Stimulated activated CD4-positive, alpha-beta T cell treated with anti-CD3 and anti-CD28 coated beads, Interleukin-1b, Interleukin-23, amount 100 ng/mL, for 48 hours (primary cell): ENCODE measurements at regions not wholly inside any gene's neighbourhood (a gene's known extent, or its start where the extent isn't known, plus 50 kb on each side); places are given as distances from the start of the nearest gene placed in this dataset.

Experiments used
- DNase-seq: peaks from one replicate; pipeline ENCODE4 v3.0.0-alpha.2; 2020

DNA sequence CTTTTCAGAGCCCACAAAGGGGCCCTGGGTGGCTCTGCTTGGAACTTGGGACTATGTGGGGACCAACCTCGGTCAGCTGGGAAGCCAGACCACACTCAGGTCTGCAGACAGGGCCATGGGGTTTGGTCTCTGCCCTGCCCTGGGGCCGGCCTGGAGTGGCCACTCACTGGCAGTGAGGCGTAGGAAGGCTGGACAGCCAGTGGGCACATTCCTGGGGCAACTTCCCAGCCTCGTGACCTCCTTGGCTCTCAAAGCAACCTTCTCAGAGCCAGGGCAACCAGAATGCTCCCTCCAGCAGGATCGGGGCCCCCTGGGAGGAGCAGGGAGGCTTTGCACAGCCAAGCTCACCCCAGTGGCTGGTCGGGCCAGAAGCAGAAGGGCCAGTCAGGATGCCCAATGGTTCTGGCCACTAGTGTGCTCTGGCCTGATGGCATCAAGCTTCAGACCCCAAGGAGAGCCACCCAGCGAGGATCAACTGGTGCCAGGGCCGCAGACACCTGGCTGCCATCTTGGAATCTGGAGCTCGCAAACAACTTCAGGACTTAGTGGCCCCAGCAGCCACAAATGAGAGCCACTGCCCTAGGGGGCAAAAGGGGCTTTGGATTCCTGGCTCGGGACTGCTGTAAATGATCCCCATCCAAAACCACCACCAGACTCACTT is 87.1 kb downstream of the MYEOV start:
- no peak for DNase-seq

DNA sequence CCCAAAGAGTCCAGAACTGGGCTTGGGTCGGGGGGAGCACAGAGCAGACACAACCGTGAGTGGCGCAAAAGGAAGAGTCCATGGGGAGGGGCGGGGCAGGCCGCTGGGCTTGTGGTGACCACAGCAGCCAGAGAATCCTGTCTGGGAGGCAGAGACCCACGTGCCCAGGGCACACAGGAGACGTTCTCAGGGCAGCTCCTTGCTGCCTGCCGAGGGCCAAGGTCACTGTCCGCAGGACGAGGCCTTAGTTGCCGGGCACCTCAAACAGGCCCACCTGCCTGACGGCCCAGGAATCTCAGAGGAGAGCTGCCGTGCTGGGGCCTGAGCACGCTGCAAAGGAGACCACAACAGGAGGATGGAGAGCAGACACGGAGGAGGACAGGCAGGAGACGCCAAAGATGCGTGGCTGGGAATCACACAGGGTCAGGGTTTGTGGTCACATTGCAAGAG is 87.8 kb downstream of the MYEOV start:
- no peak for DNase-seq

DNA sequence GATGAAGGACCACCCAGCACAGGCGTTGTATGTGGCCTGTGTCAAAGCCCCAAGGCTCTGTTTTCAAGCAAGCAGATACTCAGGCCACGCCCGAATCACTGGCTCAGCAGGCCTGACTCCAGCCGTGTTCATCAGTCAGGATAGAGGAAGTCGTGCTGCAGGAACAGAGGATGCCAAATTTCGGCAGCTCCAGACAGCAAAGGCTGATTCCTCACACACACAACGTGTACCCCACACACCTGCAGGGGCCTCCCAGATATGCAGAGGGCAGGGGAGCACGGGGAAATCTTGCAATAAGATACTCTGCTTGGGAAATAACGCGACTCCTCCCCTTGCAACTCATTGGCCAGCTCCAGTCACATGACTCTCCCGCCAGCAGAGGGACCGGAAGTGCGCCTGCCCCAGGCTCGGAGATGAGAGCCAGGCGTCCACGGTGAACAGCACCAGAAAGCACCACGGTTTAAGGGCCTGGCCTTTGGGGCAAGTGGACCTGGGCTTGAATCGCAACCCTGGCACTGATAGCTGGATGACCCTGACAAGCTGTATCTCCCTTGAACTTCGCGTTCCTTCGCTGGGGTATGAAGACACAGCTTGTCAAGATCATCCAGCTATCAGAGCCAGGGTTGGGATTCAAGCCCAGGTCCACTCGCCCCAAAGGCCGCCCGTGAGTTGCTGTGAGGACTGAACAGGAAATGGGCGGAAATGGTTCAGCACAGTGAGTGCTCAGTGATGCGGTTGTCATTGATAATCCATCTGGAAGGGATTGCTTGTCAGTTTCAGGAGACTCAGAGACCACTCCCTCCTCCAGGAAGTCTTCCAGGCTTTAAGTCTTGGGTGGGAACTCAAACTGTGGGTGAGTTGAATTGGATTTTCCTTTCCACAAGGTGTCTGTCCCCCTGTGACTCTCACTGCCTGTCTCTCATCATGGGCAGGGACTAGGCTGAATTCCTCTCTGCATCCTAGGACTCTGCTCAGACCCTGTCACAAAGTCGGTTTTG is 88.5 kb downstream of the MYEOV start:
- no peak for DNase-seq

DNA sequence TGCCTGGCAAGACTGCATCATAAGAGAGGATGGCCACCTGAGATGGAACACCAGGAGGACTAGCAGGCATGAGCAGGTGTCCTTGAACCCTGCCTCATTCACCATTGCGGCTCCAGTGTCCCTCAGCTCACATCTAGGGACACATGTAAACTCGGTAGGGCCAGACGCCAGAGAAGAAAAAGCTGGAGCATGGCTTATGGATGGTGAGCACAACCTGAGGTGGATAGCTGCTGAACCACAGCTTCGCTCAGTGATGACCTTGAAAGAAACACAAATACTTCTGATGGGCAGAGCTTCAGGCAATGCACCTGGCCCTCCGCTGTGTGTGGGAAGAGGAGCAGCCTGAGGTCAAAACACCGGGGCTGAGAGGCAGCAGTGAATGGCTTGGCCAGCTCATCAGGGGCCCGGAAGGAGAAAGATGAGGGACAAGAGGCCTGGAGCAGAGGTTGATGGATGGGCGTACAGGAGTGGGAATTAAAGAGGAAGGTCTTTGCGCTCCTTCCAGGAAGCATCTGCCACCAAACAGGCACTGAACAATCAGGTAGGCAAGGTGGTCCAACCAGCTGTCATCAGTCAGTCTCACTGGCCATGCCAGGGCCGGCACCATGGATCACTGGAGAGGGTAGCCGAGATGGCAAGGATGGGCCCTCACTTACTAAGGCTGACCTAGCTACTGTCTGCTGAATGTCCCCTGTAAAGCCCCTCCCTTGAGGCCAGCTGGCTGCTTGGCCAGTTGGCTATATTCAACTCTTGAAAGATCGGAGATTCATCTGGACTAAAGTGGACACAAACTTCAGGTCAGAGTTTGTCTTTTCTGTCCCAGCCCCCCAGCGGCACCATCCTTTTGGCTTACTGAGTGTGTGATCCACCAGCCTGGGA is 89.7 kb downstream of the MYEOV start:
- no peak for DNase-seq

- DNase-seq = no peak
Observed at GRCh38 chr11:69384251-69385143, 90.5 kb downstream of the MYEOV start.

DNA sequence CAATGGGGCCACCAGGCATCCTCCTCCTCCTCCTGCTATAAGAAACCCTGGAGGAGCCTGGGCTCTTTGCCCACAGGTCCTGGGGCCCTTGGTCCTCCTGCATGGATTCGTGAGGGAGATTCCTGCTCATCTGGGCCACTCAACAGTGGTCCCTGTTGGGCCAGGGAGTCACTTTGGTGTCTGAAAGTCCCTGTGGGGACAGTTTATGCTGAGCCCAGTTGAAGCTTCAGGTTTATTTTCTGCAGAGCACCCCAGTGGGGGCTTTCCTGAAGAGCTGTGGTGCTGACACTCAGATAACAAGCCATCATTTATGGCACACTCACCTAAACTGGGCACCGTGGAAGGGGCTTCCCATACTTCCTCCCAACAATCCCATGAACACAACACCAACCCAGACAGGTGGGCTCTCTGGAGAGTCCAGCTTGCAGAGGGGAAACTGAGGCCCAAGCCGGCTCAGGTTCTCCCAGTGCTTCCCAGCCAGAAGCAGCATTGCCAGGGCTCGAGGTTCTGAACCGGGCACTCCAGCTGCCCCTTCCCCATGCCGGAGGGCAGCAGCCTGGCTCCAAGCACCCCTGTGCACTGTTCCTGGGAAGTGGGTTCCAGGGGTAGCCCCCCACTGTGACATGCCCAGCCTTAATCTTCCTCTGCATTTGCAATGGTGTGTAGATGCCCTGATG is 91.3 kb downstream of the MYEOV start:
- DNase-seq = no peak

- DNase-seq = no peak
Observed at GRCh38 chr11:69385832-69386427, 92.0 kb downstream of the MYEOV start.

DNA sequence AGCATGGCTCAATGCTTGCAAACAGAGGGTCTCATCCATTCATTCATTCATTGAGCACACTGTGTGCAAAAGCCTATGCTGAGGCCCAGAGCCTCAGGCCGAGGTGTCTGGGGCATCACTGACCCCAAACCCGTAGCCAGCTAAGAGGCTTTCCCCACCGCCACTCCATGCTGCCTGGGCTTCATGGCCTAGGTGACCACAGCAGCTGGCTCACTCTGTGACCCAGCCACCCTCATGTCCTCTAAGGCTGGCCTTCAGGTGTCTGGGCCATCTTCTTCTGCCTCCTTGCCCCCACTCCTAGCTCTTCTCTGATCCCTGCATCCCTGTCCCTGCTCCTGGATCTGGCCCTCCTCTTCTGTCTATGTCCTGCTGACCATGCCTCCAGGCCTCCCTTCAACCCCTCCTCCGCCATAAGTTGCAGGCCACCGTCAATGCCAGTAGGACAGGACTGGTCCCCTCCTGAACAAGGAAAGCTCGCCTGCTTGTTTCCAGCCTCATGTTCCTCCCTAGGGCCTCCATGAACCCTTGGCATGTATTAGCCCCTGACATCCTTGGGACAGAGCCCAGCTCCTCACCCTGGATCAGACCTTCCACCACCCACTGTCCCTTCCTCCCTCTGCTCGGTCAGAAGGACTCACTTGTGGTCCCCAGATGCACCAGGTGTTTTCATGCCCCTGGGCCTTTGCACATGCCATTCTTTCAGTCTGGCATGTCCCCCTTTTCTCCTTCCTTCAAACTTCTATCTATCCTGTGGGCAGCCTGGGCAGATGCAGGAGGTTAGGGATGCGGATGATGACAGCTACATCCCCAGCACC is 92.8 kb downstream of the MYEOV start:
- no peak for DNase-seq

GRCh38 chr11:69387409-69387885 is 93.5 kb downstream of the MYEOV start:
- no peak for DNase-seq

DNA sequence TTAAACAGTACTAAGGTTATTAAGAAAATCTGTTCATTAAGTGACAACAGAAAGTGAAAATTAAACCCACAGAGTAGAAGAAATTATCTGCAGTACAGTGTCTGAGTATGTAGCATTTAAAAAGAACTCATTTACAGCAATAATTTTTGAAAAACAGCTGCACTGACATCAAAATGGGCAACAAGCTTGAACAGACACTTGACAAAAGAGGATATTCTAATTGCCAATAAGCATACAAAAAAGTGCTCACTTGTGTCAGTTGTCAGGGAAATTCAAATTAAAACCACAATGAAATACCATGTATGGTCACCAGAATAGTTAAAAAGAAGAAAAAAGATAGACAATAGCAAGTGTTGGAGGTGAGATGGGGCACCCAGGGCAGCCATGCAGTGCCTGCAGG is 93.3 kb upstream of the LINC01488 start:
- DNase-seq = no peak

GRCh38 chr11:69388661-69389060 is 92.8 kb upstream of the LINC01488 start:
- no peak for DNase-seq

DNA sequence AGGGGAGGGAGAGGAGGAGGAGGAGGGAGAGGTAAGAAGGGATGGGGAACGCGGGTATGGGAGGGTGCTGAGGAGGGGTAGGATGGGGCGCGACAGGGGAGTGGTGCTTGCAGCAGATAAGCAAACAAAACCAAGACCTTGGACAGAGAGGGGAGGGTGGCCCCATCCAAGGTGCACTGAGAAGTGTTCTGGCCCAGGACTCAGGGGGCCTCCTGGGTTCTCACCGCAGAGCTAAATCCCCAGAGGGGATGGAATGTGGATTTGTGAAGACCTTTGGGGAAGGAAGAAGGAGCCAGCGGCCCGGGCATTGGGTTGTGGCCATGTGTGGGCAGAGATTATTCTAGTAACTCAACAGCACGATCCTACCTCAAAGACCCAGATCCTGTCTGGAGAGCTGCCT is 90.9 kb upstream of the LINC01488 start:
- no peak for DNase-seq

DNA sequence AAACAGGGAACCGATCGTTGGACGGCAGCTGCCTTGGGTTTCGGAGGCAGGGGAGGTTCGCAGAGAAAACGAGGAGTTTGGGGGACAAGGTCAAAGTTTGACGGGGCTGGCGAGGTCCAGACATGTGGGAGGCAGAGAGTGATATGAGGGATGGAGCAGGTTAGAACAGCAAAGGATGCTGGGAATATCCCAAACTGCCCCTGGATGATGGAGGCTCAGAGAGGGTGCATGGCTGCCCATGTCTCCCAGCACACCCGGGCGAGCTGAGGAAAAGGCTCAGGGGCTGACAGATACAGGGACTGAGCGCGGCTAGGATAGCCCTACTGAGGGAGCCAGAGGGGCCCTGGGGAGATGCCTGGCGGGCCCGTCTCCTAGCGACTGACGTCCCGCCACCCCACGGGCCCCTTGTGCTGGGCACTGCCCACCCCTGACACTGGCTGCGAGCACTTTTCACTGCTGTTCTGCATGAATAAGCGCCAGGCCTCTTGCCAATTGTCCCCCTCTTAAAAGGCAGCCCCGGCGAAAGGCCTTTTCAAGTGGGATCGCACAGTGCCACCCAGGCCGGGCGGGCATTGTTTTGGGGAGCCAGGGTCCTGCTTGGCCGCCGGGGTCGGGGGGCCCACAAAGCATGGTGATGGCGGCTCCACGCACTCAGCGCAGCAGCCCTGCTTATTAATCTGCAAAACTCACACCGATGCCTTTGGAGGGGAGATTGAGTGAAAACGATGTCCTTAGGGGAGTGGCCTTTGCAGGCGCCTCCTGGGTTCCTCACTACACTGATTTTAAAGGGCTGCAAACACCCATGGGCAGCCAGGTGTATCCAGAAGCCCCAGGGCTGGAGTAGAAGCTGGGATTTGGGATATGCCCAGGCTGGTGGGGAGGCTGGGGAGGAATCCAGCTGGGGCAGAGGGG is 90.0 kb upstream of the LINC01488 start:
- no peak for DNase-seq

- DNase-seq = no peak
Observed at GRCh38 chr11:69392104-69392653, 89.3 kb upstream of the LINC01488 start.

DNA sequence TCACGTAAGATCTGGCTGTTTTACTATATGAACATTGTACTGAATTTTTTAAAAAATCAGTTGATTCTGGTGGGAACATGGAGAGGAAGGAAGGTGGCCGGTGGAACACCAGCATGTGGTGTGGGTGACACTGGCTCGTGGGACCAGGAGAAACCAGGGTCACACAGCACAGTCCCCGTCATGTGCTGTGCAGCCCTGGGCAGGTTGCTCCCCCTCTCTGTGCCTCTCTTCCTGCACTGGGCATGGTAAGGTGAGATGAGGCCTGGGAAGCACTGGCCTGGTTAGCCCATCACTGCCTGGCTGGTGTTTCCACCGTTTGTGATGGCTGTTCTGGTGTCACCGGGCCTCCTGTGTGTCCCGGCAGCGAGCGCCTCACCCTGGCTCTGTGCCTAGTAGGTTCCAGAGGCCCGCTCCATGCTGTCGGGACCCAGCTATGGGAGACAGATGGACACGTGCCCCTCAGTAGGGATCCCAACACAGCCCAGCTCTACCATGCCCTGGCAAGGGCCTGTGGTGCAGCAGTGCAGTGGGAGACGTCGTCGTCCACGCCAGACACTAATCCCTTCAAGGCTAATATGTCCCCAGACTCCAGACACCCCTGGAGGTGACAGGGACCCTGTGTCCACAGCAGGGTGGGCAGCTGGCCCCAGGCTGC is 88.2 kb upstream of the LINC01488 start:
- DNase-seq = no peak

- DNase-seq = no peak
Observed at GRCh38 chr11:69393865-69394233, 87.6 kb upstream of the LINC01488 start.

DNA sequence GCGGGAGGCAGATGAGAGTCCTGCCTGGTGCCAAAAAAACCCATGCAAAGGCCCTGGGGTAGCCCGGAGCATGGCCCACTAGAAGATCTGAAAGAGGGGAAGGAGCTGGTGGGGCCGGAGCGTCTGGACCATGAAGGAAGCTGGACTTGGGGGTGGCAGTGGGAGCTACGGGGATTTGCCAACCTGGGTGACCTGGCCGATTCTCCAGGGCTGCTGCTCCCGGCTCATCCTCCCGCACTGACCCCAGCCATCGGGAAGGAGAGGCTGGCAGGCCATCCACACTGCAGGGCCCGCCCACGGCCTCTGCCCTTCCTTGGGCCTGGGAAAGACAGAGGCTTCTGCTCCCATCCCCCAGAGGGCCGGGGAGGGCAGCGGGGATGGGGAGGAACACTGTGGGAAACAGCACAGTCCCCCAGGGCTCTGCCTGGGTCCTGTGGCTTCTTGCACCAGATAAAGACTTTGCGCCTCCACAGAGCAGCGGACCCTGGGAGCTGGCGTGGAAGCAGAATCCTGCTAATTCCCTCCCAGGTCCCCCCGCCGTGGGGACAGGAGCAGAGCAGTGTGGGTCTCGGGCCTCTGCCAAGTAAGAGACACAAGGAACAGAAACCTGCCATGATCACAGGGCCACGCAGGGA is 87.1 kb upstream of the LINC01488 start:
- DNase-seq = no peak

DNA sequence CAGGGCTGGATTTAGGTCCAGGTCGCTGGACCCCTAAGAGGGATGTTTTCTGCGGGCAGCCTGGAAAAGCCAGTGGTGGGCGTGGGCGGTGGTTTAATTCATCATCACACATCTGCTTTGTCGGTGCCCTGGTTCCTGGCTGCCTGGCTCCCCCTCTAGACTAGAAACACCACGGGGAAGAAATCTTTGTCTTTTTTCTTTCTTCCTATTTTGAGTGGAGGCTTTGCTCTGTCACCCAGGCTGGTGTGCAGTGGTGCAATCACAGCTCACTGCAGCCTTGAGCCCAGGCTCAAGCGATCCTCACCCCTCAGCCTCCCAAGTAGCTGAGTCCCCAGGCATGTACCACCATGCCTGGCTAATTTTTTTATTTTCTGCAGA is 86.6 kb upstream of the LINC01488 start:
- DNase-seq = no peak
